Mucosa of rectum (tissue), 2 donors: ENCODE measurements at regions not wholly inside any gene's neighbourhood (a gene's known extent, or its start where the extent isn't known, plus 50 kb on each side); places are given as distances from the start of the nearest gene placed in this dataset.
"Not testable (repeated sequence)": the region's sequence is repeated elsewhere in the genome, so short reads cannot be mapped to it uniquely, and the experiment has no call there.

Source experiments
- H3K27ac ChIP-seq, 2 donors: one replicate each; pipeline ENCODE4 v1.7.0; 2013; ENCODE audit warnings: inconsistent platforms in 2 of 2, low read depth in 2 of 2, low read length in 2 of 2
- H3K27me3 ChIP-seq, 2 donors: one replicate each; pipeline ENCODE4 v1.7.0; 2013; ENCODE audit warnings: low read length in 2 of 2; ENCODE audit not compliant: control insufficient read depth in 2 of 2, insufficient read depth in 2 of 2
- H3K36me3 ChIP-seq, 2 donors: one replicate each; pipeline ENCODE4 v1.7.0; 2013; ENCODE audit warnings: low read length in 2 of 2; ENCODE audit not compliant: control insufficient read depth in 2 of 2, insufficient read depth in 2 of 2
- H3K4me1 ChIP-seq, 2 donors: one replicate each; pipeline ENCODE4 v1.7.0; 2013; ENCODE audit warnings: low read length in 2 of 2, mild to moderate bottlenecking in 1 of 2; ENCODE audit not compliant: control insufficient read depth in 2 of 2, insufficient read depth in 2 of 2
- H3K4me3 ChIP-seq, 2 donors: one replicate each; pipeline ENCODE4 v1.7.0; 2013; ENCODE audit warnings: low read length in 2 of 2
- H3K9ac ChIP-seq, 2 donors: one replicate each; pipeline ENCODE4 v1.7.0; 2013; ENCODE audit warnings: low read length in 2 of 2, low read depth in 1 of 2, mild to moderate bottlenecking in 1 of 2
- H3K9me3 ChIP-seq, 2 donors: one replicate each; pipeline ENCODE4 v1.7.0; 2013; ENCODE audit warnings: low read length in 2 of 2; ENCODE audit not compliant: control insufficient read depth in 2 of 2
- donor health status: healthy.
- donor health status: Normal muscosa, but diverticular disease.

DNA sequence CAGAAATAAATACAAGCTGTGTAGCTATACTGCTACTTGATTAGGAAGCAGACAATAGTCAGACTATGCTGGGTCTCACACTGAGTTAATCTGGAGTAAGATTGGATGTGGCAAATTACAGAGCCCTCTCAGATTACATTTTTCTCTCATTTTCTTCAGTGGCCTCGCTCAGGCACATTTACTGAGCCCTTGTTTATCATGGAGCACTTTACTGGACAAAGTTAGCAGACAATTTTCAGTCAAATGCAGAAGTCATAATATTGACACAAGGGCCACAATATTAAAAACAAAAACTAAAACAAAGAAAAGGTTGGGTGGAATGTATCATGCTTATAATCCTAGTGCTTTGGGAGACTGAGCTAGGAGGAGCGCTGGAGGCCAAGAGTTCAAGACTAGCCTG lies 95.0 kb upstream of the MAP3K7 start:
- no peaks in the 10 kb centered on the region for H3K4me1 ChIP-seq
- no peak overlapping the region for H3K4me3 ChIP-seq
- H3K9ac ChIP-seq: no peak overlapping the region
- H3K9me3 ChIP-seq: no peaks in the 10 kb centered on the region
- H3K27ac ChIP-seq: no peak overlapping the region
- no peaks in the 10 kb centered on the region for H3K36me3 ChIP-seq
- no peaks in the 10 kb centered on the region for H3K27me3 ChIP-seq

DNA sequence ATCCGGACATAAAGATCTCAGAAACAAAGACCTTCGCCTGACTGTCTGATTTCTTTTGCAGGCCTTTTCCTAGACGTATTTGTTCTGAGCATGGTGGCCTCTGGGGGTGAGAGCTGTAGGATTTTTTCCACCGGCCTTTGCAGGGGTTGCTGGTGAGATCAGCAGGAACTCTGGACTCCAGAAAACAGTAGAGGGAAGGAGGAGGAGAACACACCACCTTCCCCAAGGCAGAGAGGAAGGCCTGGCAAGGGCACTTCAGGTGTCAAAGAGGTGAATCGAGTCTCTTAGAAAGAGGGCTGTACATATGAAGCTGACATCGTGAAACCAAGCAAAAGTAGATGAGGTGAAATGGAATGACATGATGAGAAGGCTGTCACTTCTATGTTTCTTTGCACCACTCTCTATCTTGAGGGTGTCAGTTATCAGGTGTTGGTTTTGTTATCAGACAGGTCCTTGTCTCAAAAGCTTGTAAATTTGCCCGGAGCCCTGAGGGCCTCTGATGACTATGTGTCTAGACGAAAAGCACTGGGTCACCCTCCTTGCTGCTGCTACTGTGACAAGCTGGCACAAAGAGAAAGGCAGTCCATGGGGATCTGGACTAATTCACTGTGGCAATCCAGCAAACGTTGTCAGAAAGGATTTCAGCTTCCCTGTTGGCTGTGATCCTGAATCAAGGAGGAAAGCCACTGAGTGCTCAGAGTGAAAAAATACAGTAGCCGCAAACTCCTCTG lies 91.3 kb upstream of the MAP3K7 start:
- no peak overlapping the region for H3K9ac ChIP-seq
- H3K27ac ChIP-seq: no peak overlapping the region
- H3K27me3 ChIP-seq: peaks cover 0 to 3% of the 10 kb centered on the region in 2 donors
- no peaks in the 10 kb centered on the region for H3K36me3 ChIP-seq
- no peaks in the 10 kb centered on the region for H3K4me1 ChIP-seq
- H3K9me3 ChIP-seq: no peaks in the 10 kb centered on the region
- H3K4me3 ChIP-seq: no peak overlapping the region

DNA sequence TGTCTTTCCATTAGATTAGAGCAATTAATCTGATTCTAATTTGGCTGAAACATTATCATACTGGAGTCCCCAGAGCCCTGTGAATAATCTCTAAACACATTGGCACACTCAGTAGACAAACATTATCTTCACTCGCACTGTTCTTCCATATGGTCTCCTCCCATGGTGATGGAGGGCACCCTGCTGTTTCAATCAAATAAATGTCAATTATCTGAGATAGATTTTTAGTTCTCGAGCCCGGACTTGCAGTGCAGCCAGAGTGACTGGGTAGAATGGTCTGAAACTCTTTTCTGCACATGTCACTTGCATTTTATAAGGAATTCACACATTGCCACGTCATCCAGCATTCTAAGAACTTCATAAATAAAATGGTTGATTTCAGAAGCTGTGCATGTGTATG lies 90.6 kb upstream of the MAP3K7 start:
- Histone ChIP-seq H3K27me3 (peaks cover 0 to 3% of the 10 kb centered on the region in 2 donors), H3K9ac (no peak overlapping the region), H3K4me1 (no peaks in the 10 kb centered on the region), H3K27ac (no peak overlapping the region), H3K9me3 (no peaks in the 10 kb centered on the region), H3K4me3 (no peak overlapping the region), H3K36me3 (no peaks in the 10 kb centered on the region)

DNA sequence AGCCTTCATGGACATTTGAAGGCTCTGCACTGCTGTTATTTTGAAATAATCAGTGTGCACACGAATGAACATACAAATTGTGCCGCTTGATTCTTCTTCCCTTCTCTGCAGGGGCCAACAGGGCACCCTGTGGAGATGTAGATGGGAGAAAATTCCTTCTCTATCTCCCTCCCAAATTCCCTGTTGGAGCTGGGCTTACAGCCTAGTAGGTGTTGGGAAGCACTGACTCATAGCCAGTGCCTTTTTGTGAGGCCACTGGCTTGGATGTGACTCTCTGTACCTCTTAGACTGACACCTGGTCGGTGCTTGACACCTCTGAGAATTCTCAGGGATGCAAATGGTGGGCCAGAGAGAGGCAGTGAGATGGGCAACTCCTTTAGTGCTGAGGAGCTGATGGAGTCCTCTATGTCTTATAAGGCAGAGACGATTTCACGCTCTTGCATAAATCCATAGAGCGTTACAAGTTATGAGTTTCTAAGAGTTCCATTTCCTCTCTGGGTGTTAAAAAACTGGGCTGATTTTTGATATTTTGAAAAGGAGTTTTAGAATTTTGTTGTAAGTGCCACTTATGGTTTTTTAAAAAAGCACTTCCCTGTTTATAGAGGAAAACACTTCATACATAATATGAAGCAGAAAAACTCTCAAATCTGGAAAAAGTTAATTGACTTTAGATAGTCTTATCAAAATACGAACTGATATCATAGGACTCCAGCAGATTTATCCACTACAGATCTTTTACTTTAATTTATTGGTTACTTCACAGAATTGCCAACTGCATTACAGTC lies 89.8 kb upstream of the MAP3K7 start:
- Histone ChIP-seq H3K36me3 (no peaks in the 10 kb centered on the region), H3K27me3 (peaks cover 0 to 3% of the 10 kb centered on the region in 2 donors), H3K4me1 (no peaks in the 10 kb centered on the region), H3K9me3 (no peaks in the 10 kb centered on the region), H3K4me3 (no peak overlapping the region), H3K27ac (no peak overlapping the region), H3K9ac (no peak overlapping the region)

DNA sequence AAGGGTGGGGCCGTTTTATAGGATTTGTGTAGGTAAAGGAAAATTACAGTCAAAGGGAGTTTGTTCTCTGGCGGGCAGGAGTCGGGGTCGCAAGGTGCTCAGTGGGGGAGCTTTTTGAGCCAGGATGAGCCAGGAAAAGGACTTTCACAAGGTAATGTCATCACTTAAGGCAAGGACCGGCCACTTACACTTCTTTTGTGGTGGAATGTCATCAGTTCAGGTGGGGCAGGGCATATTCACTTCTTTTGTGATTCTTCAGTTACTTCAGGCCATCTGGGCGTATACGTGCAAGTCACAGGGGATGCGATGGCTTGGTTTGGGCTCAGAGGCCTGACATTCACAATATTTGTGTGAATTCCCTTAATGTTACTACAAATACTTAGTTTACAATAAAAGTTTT lies 88.2 kb upstream of the MAP3K7 start:
- H3K27me3 ChIP-seq: not testable (repeated sequence)

DNA sequence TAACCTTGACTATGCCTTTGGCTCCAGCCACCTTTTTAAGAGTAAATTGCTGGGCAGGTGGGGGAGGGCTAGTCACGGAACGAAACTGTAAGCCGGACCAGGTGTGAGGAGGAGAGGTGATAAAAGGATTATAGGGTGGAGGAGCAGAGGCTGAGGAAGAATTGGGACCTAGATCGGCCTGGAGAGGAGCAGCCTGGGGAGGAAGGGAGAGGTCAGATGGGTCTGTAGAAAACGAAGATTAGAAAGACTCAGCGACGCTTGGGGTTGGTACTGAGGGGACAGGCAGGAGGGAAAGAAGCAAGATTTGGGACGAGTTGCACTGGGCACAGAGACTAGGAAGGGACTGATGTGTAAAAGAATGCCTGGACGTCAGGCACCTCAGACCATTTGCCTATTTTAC lies 87.2 kb upstream of the MAP3K7 start:
- H3K4me1 ChIP-seq, H3K27me3 ChIP-seq: not testable (repeated sequence)

More for the DNA sequence above, 88.2 kb upstream of the MAP3K7 start:
- not testable (repeated sequence) for H3K27ac ChIP-seq, H3K9ac ChIP-seq, H3K4me3 ChIP-seq, H3K9me3 ChIP-seq, H3K4me1 ChIP-seq, H3K36me3 ChIP-seq

DNA sequence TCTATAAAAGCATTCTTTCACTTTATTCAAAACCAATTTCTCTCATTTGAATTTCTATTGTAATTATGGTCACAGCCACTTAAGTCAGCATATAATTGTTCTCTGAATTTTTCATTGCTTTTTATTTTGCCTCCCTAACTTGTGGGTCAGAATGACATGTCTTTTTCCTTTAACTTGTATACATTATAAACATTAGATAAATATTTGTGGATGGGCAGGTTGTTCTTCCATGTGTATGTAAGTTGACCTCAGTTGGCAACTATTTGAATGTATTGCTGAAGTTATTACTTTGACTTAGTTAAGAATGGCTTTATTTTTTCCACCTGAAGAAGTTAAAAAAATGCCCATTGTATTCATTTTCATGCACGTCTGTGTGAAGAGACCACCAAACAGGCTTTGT lies 83.0 kb upstream of the MAP3K7 start:
- no peaks in the 10 kb centered on the region for H3K4me1 ChIP-seq

More for the DNA sequence above, 87.2 kb upstream of the MAP3K7 start:
- not testable (repeated sequence) for H3K9ac ChIP-seq, H3K36me3 ChIP-seq, H3K4me3 ChIP-seq, H3K9me3 ChIP-seq, H3K27ac ChIP-seq

DNA sequence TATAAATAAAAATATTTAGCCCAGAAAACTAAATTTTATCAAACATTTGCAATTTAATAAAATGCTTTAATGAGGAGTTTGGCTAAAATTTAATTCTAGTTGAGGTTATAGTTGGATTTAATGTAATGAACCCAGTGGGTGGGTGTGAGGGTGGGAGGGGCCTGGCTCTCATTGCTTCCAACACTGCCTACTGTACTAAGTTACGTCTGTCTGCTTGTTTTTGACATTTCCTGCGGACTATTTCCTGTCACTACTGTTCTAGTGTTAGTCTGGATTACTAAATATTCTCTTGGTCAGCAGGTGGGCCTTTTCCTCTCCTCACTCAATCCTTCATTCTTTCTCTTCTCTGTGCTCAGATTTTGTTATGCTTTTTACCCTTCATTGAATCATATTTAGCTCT lies 82.5 kb upstream of the MAP3K7 start:
- Histone ChIP-seq H3K27me3 (no peaks in the 10 kb centered on the region), H3K4me1 (no peaks in the 10 kb centered on the region), H3K4me3 (no peak overlapping the region), H3K9me3 (no peaks in the 10 kb centered on the region), H3K9ac (no peak overlapping the region), H3K36me3 (no peaks in the 10 kb centered on the region), H3K27ac (no peak overlapping the region)

More for the DNA sequence above, 83.0 kb upstream of the MAP3K7 start:
- H3K9ac ChIP-seq: no peak overlapping the region
- H3K36me3 ChIP-seq: no peaks in the 10 kb centered on the region
- H3K9me3 ChIP-seq: no peaks in the 10 kb centered on the region
- no peaks in the 10 kb centered on the region for H3K27me3 ChIP-seq
- H3K27ac ChIP-seq: no peak overlapping the region
- no peak overlapping the region for H3K4me3 ChIP-seq

DNA sequence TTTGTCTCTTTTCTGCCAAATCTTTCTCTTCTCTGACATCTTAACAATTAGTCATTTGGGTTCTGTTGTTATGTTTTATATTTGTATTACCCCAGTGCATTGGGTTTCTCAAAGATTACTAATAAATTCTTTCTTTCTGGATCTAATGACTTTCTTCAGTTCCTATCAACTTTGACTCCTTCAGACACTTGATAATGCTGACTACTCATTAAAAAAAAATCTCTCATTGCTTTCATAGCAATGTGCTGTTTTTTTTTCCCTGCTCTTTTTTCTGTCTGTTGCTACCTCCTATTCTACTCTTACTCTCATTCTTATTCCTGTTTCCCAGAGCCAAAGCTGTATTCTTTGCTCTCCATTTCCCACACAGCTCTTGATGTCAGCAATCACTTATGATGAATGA lies 81.3 kb upstream of the MAP3K7 start:
- Histone ChIP-seq H3K9me3 (no peaks in the 10 kb centered on the region), H3K36me3 (no peaks in the 10 kb centered on the region), H3K4me1 (no peaks in the 10 kb centered on the region), H3K27me3 (no peaks in the 10 kb centered on the region), H3K27ac (no peak overlapping the region), H3K9ac (no peak overlapping the region), H3K4me3 (no peak overlapping the region)

DNA sequence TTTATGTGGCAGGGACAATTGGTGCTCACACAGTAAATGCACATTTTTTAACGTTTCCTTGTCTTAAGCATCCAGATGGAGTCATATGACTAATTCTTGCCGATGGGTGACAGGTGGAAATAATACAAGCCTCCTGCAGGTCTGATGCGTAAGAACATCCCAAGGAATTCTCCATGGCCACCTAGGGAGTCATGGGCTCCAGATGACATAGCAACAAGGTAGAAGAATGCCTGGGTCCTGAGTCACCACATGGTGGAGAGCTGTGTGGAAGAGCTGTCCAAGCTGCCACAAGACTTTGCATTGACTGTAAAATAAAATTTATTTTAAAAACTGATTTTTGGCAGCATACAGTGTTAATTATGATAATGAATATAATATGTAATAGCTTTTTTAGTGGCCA lies 77.0 kb upstream of the MAP3K7 start:
- Histone ChIP-seq H3K4me3 (no peak overlapping the region), H3K4me1 (no peaks in the 10 kb centered on the region), H3K27ac (no peak overlapping the region), H3K27me3 (no peaks in the 10 kb centered on the region), H3K9me3 (no peaks in the 10 kb centered on the region), H3K9ac (no peak overlapping the region), H3K36me3 (no peaks in the 10 kb centered on the region)
